CD4-positive, alpha-beta T cell (primary cell): ENCODE measurements at regions not wholly inside any gene's neighbourhood (a gene's known extent, or its start where the extent isn't known, plus 50 kb on each side); places are given as distances from the start of the nearest gene placed in this dataset.

Experiments
- ATAC-seq: fragments of 200-7000 bp; cut with Tn5 transposase; one replicate; pipeline ENCODE4 v1.10.0; 2022; ENCODE audit warnings: mild to moderate bottlenecking; ENCODE audit not compliant: poor library complexity
- CTCF ChIA-PET: fragments of 350-600 bp; sonication (Branson Sonifier 250); formaldehyde crosslinking; loops from one replicate; lab custom pipeline; 2021; ENCODE audit warnings: antibody characterized with exemption, inconsistent platforms; lab: Charles Lee
- POLR2A ChIA-PET: fragments of 350-600 bp; sonication (Branson Sonifier 250); formaldehyde crosslinking; loops from one replicate; lab custom pipeline; 2021; ENCODE audit warnings: antibody characterized with exemption, inconsistent platforms; lab: Charles Lee
- DNase-seq, 14 experiments: peaks; one replicate each; pipeline ENCODE4 v3.0.0-alpha.2; 2013 to 2020; ENCODE audit warnings: mixed read lengths in 2 of 14
- H3K27ac ChIP-seq, 2 donors: one replicate each; pipeline versions ENCODE4 v1.5.1 to v1.7.0; 2013; ENCODE audit warnings: low read length in 2 of 2, low read depth in 1 of 2, mild to moderate bottlenecking in 1 of 2
- H3K27me3 ChIP-seq, 2 experiments: 1 replicate in 1 of 2; 2 replicates in 1 of 2; pipeline versions ENCODE4 v1.6.1 to v1.7.0; 2013; ENCODE audit warnings: low read length in 2 of 2, control low read depth in 1 of 2, mild to moderate bottlenecking in 1 of 2, moderate library complexity in 1 of 2; ENCODE audit not compliant: insufficient read depth in 2 of 2, control insufficient read depth in 1 of 2
- H3K36me3 ChIP-seq: one replicate; pipeline ENCODE4 v1.6.1; 2013; ENCODE audit warnings: low read length, control low read depth; ENCODE audit not compliant: insufficient read depth
- H3K4me1 ChIP-seq: one replicate; pipeline ENCODE4 v1.6.1; 2013; ENCODE audit warnings: low read length, control low read depth; ENCODE audit not compliant: insufficient read depth
- H3K4me3 ChIP-seq: one replicate; pipeline ENCODE4 v1.5.1; 2013; ENCODE audit warnings: mild to moderate bottlenecking, low read length, moderate library complexity
- H3K9me3 ChIP-seq, 2 experiments: 1 replicate in 1 of 2; 2 replicates in 1 of 2; pipeline versions ENCODE4 v1.6.1 to v1.7.0; 2013; ENCODE audit warnings: low read length in 2 of 2, mild to moderate bottlenecking in 2 of 2, control low read depth in 1 of 2, moderate library complexity in 1 of 2; ENCODE audit not compliant: control insufficient read depth in 1 of 2, insufficient read depth in 1 of 2
- H3K27ac Mint-ChIP-seq: one replicate; pipeline ENCODE4 v1.8.0; 2020; ENCODE audit warnings: mixed read lengths
- H3K27me3 Mint-ChIP-seq: one replicate; pipeline ENCODE4 v1.8.0; 2021; ENCODE audit warnings: mixed read lengths
- H3K36me3 Mint-ChIP-seq: one replicate; pipeline ENCODE4 v1.8.0; 2021; ENCODE audit warnings: low read depth, mixed read lengths
- H3K4me1 Mint-ChIP-seq: one replicate; pipeline ENCODE4 v1.8.0; 2021; ENCODE audit warnings: low read depth, mixed read lengths
- H3K4me3 Mint-ChIP-seq: one replicate; pipeline ENCODE4 v1.8.0; 2020; ENCODE audit warnings: mild to moderate bottlenecking, mixed read lengths
- H3K9me3 Mint-ChIP-seq: one replicate; pipeline ENCODE4 v1.8.0; 2020; ENCODE audit warnings: mixed read lengths
- intact Hi-C, 2 experiments: fragments of 100-400 bp; cut with DNase I in 1 of 2; cut with micrococcal nuclease in 1 of 2; formaldehyde crosslinking; loops; one replicate each; pipeline versions ENCODE4 v1.15.1 to v1.9.0; 2023 to 2025; cut with DNase I, micrococcal nuclease
- TF ChIP-seq, protein P1 (sequence below): fragments of 200-600 bp; IDR thresholded peaks from one replicate; pipeline ENCODE4 v1.8.0; 2022; ENCODE audit warnings: antibody characterized with exemption, mild to moderate bottlenecking

DNA sequence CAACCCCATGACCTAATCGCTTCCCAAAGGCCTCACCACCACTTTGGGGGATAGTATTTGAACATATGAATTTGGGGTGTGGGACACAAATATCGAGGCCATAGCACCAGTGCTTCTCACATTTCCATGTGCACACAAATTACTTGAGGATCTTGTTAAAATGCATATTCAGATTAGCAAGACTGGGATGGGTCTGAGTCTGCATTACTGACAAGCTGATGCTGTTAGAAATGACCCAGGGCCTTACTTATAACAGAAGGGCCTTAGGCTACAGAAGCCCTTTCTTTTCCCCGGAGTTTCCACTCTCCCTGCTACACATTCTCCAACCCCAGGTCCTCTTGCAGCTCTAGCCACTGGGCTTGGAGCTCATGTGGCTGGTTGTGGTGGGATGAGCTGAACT, 141.5 kb upstream of the LRFN2 start:
- peaks cover 0 to 5% of the 10 kb centered on the region in 2 experiments for H3K27me3 ChIP-seq
- Mint-ChIP-seq H3K36me3 (no peaks in the 10 kb centered on the region), H3K9me3 (no peaks in the 10 kb centered on the region), H3K4me3 (no peak overlapping the region), H3K27me3 (no peaks in the 10 kb centered on the region), H3K4me1 (no peaks in the 10 kb centered on the region), H3K27ac (no peak overlapping the region)
- no peak for DNase-seq
- H3K4me1 ChIP-seq: no peaks in the 10 kb centered on the region
- POLR2A ChIA-PET: no interaction called here
- no peak overlapping the region for H3K27ac ChIP-seq
- CTCF ChIA-PET: no interaction called here
- TF ChIP-seq, protein P1, sequence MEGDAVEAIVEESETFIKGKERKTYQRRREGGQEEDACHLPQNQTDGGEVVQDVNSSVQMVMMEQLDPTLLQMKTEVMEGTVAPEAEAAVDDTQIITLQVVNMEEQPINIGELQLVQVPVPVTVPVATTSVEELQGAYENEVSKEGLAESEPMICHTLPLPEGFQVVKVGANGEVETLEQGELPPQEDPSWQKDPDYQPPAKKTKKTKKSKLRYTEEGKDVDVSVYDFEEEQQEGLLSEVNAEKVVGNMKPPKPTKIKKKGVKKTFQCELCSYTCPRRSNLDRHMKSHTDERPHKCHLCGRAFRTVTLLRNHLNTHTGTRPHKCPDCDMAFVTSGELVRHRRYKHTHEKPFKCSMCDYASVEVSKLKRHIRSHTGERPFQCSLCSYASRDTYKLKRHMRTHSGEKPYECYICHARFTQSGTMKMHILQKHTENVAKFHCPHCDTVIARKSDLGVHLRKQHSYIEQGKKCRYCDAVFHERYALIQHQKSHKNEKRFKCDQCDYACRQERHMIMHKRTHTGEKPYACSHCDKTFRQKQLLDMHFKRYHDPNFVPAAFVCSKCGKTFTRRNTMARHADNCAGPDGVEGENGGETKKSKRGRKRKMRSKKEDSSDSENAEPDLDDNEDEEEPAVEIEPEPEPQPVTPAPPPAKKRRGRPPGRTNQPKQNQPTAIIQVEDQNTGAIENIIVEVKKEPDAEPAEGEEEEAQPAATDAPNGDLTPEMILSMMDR: no peak
- H3K9me3 ChIP-seq: no peaks in the 10 kb centered on the region
- no peak overlapping the region for H3K4me3 ChIP-seq
- H3K36me3 ChIP-seq: no peaks in the 10 kb centered on the region
- ATAC-seq: no peak
- intact Hi-C loops: no loop called here

DNA sequence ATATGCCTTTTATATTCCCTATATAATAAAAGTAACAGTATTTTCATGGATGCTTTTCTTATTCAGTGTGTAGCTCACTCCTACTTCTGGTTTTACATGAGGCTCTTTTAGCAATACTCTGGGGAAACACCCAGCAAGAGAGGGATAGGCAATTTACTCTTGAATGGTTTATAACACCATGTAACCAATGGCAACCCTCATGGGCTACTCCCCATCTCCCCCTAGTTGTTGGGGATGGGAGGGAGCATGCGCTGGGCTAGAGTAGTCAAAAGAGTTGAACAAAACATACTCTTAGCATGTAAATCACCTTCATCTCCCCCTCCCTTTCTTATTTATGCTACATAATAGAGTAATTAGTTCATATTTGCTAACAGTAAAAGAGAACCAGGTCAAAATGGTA, 140.1 kb upstream of the LRFN2 start:
- H3K27ac Mint-ChIP-seq: no peak overlapping the region
- no peaks in the 10 kb centered on the region for H3K27me3 Mint-ChIP-seq
- no peaks in the 10 kb centered on the region for H3K36me3 ChIP-seq
- no peaks in the 10 kb centered on the region for H3K4me1 Mint-ChIP-seq
- intact Hi-C loops: no loop called here
- no peaks in the 10 kb centered on the region for H3K9me3 ChIP-seq
- no peak overlapping the region for H3K4me3 Mint-ChIP-seq
- ATAC-seq: no peak
- TF ChIP-seq, protein P1: no peak
- H3K27ac ChIP-seq: no peak overlapping the region
- H3K4me3 ChIP-seq: no peak overlapping the region
- DNase-seq: no peak
- ChIA-PET POLR2A (no interaction called here), CTCF (no interaction called here)
- no peaks in the 10 kb centered on the region for H3K9me3 Mint-ChIP-seq
- no peaks in the 10 kb centered on the region for H3K4me1 ChIP-seq
- H3K27me3 ChIP-seq: peaks cover 0 to 5% of the 10 kb centered on the region in 2 experiments
- no peaks in the 10 kb centered on the region for H3K36me3 Mint-ChIP-seq

DNA sequence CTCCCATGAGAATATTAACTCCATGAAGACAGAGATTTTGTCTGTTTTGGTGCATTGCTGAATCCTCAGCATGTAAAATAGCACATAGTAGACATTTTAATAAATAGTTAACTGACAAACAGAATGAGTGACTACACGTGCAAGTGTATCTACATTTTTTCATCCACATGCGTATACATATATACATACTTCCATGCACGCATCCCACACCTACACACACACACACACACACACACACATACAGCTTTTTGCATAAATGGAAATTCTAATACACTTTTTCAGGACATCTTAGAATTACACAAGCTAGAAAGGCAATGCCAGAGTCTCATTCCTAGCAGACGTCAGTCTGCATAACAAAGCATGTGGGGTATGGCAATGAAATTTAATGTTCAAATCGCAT, 139.7 kb upstream of the LRFN2 start:
- ATAC-seq (no peak), DNase-seq (no peak)
- Histone ChIP-seq H3K4me1 (no peaks in the 10 kb centered on the region), H3K27ac (no peak overlapping the region), H3K4me3 (no peak overlapping the region), H3K36me3 (no peaks in the 10 kb centered on the region), H3K9me3 (no peaks in the 10 kb centered on the region), H3K27me3 (peaks cover 0 to 5% of the 10 kb centered on the region in 2 experiments)
- no peaks in the 10 kb centered on the region for H3K27me3 Mint-ChIP-seq
- no peaks in the 10 kb centered on the region for H3K4me1 Mint-ChIP-seq
- POLR2A ChIA-PET: no interaction called here
- H3K4me3 Mint-ChIP-seq: no peak overlapping the region
- H3K36me3 Mint-ChIP-seq: no peaks in the 10 kb centered on the region
- TF ChIP-seq, protein P1: no peak
- H3K9me3 Mint-ChIP-seq: no peaks in the 10 kb centered on the region
- no peak overlapping the region for H3K27ac Mint-ChIP-seq
- CTCF ChIA-PET: no interaction called here
- intact Hi-C loops: no loop called here
